Activated CD4-positive, alpha-beta T cell treated with anti-CD3 and anti-CD28 coated beads, Interleukin-2, amount 10 ng/mL, durations not matched to agents 7 days and 5 days (primary cell): ENCODE measurements at regions not wholly inside any gene's neighbourhood (a gene's known extent, or its start where the extent isn't known, plus 50 kb on each side); places are given as distances from the start of the nearest gene placed in this dataset.
"Not testable (repeated sequence)": the region's sequence is repeated elsewhere in the genome, so short reads cannot be mapped to it uniquely, and the experiment has no call there.

Experiments used
- CTCF ChIA-PET: fragments of 350-600 bp; sonication (Branson Sonifier 250); formaldehyde crosslinking; loops from one replicate; lab custom pipeline; 2021; ENCODE audit warnings: antibody characterized with exemption; lab: Charles Lee
- POLR2A ChIA-PET: fragments of 350-600 bp; sonication (Branson Sonifier 250); formaldehyde crosslinking; loops from one replicate; lab custom pipeline; 2021; ENCODE audit warnings: antibody characterized with exemption; lab: Charles Lee
- DNase-seq: peaks from one replicate; pipeline ENCODE4 v3.0.0-alpha.2; 2020
- H3K27ac Mint-ChIP-seq: one replicate; pipeline ENCODE4 v1.8.0; 2021; ENCODE audit warnings: mild to moderate bottlenecking, moderate library complexity, mixed read lengths
- H3K27me3 Mint-ChIP-seq: one replicate; pipeline ENCODE4 v1.8.0; 2021; ENCODE audit warnings: mixed read lengths
- H3K36me3 Mint-ChIP-seq: one replicate; pipeline ENCODE4 v1.8.0; 2021; ENCODE audit warnings: low read depth, mixed read lengths
- H3K4me1 Mint-ChIP-seq: one replicate; pipeline ENCODE4 v1.8.0; 2021; ENCODE audit warnings: mixed read lengths
- H3K4me3 Mint-ChIP-seq: one replicate; pipeline ENCODE4 v1.8.0; 2021; ENCODE audit warnings: mild to moderate bottlenecking, moderate library complexity, mixed read lengths
- H3K9me3 Mint-ChIP-seq: one replicate; pipeline ENCODE4 v1.8.0; 2021; ENCODE audit warnings: mixed read lengths

DNA sequence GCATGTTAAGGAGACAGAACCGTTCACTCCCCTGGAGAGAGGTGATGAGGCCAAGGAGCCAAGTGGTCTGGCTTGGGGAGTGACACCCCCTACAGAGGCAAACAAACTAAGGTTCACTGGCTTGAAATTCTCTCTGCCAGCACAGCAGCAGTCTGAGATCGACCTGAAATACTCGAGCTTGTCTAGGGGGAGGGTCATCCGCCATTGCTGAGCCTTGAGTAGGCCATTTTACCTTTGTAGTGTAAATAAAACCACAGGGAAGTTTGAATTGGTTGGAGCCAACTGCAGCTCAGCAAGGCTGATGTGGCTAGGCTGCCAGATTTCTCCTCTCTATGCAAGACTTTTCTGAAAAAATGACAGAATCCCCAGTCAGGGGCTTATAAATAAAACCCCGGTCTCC lies 52.9 kb downstream of the CDY2B start:
- H3K4me3 Mint-ChIP-seq, CTCF ChIA-PET, POLR2A ChIA-PET, H3K36me3 Mint-ChIP-seq, H3K27me3 Mint-ChIP-seq, DNase-seq, H3K9me3 Mint-ChIP-seq, H3K27ac Mint-ChIP-seq, H3K4me1 Mint-ChIP-seq: not testable (repeated sequence)

DNA sequence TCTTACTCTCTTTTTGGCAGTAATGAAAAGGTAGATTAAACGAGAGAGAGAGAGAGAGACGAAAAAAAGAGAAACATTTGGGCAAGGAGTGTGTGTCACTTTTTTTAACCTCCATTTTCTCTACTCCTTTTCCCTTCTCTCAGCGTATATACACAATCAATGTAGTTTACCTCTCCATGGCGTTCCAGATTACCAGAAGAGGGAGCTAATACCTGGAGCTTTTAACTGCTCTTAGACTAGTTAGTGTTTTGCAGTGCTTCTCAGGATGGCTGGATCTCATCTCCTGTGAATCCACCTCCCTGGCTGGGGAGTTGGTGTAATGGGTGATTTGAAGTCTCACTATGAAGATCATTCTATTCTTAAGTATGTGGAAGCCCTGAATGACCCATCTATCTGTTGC lies 60.3 kb downstream of the CDY2B start:
- H3K9me3 Mint-ChIP-seq, POLR2A ChIA-PET, H3K4me3 Mint-ChIP-seq, CTCF ChIA-PET, H3K4me1 Mint-ChIP-seq, H3K36me3 Mint-ChIP-seq, DNase-seq, H3K27me3 Mint-ChIP-seq, H3K27ac Mint-ChIP-seq: not testable (repeated sequence)

DNA sequence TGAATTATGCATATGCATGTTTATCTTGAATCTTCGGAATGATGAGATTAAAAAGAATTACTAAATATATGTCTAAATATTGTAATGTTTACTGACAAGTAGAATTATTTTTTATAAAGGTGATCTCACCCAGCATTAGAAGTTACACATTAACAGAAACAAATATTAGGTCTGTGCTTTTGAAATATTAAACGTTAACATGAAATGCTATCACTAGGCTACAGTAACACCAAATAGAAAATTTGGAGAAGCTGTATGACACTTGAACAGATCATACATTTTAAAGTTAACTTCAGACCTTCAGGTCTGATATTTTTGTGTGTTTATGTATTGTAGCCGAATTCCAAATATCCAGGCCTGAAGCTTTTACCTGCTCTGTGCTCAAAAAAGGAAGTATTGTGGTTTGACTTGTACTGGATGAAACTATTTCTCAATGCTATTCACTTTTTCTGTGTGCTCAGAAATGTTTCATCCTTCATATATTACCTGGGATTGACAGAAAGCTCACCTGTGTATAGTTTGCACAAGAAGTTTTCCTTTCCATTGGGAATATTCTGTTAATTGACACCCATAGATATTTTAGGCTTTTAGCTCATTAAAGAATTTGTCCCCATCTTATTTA lies 60.9 kb downstream of the CDY2B start:
- POLR2A ChIA-PET, H3K36me3 Mint-ChIP-seq, H3K27ac Mint-ChIP-seq, DNase-seq, CTCF ChIA-PET, H3K4me3 Mint-ChIP-seq, H3K4me1 Mint-ChIP-seq, H3K27me3 Mint-ChIP-seq, H3K9me3 Mint-ChIP-seq: not testable (repeated sequence)

DNA sequence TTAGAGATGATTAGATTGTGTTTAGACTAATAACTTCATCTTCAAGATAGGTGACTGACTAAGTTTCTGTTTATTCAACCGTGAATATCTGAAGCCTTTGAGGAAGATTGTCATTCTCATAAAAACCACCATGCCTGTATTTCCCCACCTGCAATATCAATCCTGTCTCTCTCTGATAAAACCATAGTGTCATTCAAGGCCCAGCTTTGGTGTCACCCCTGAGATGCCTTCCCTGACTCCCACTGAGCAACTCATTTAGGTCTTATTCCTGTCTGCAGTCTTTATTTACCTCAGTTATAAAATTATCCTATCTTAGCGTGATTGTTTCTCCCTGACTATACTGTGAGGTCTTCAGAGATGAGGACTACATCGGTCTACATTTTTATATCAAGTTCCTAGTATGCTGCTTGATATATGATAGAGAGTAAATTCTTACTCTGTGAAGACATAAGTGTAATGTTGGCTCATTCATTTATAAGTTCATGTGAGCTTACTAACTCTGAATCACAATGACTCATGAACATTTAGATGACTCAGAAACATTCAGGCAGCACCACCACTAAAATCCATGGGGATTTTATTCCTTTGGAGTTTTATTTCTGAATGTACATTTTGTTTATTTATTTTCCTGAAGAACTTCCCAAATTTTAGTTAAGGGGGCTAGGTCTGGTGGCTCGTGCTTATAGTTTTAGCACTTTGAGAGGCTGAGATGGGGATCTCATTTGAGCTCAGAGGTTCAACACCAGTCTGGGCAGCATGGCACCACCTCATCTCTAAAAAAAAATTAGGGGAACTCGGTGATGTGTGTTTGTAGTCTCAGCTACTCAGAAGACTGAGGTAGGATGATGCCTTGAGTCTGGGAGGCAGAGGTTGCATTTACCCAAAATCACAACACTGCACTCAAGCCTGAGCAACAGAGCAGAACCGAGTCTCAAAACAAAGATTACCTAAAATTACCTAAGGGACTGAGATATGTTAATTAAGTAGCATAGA lies 62.6 kb downstream of the CDY2B start:
- H3K9me3 Mint-ChIP-seq, H3K4me3 Mint-ChIP-seq, H3K36me3 Mint-ChIP-seq, H3K4me1 Mint-ChIP-seq, H3K27ac Mint-ChIP-seq, DNase-seq, H3K27me3 Mint-ChIP-seq, CTCF ChIA-PET, POLR2A ChIA-PET: not testable (repeated sequence)

DNA sequence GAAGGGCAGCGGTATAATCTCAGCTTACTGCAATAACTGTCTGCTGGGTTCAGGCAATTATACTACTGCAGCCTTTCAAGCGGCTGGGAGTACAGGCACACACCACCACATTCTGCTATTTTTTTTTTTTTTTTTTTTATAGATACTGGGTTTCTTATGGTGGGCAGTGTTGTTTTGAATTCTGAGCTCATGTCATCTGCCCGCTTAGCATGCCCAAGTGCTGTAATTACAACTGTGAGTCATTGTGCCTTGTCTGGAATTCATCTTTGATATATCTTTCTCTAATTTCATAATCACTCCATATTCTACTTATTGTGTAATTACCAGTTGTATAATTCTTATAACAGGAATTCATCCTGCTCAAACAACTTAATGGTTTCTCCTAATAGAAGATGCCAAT lies 67.4 kb downstream of the CDY2B start:
- H3K9me3 Mint-ChIP-seq, DNase-seq, POLR2A ChIA-PET, H3K27ac Mint-ChIP-seq, H3K4me3 Mint-ChIP-seq, H3K4me1 Mint-ChIP-seq, CTCF ChIA-PET, H3K36me3 Mint-ChIP-seq, H3K27me3 Mint-ChIP-seq: not testable (repeated sequence)

DNA sequence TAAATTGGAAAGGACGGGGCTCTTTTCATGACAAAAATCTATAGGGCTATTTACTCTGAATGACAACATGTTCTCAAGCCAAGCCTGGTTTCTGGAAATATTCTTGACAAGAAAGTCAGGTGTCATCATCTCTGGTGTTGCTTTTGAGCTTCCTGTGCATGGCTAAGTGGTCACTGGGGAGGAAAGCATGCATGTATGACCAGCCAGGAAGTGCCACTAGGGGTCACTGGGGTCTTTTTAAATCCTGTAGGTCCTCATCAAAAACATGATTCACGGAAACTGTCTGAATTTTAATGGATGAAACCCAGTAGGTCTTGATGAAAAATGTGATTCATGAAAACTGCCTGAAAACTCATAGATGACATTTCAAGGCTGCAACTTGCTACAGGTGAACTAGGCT lies 80.1 kb downstream of the CDY2B start:
- POLR2A ChIA-PET, H3K4me1 Mint-ChIP-seq, H3K36me3 Mint-ChIP-seq, H3K27ac Mint-ChIP-seq, H3K27me3 Mint-ChIP-seq, DNase-seq, H3K9me3 Mint-ChIP-seq, H3K4me3 Mint-ChIP-seq, CTCF ChIA-PET: not testable (repeated sequence)

DNA sequence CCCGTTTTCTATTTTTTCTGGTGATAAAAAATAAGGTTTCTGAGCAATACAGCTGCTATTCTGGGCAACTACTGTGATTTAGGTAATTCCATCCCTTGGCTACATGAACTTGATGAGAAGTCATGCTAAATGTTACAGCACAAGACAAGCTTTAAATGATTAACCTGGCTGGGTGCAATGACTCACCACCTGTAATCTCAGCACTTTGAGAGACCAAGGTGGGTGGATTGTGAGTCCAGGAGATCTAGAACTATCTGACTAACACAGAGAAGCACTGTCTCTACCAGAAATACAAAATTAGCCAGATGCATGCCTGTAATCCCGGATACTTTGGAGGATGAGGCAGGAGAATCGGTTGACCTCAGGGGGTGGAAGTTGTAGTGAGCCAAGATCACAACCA lies 92.8 kb downstream of the CDY2B start:
- POLR2A ChIA-PET, H3K27me3 Mint-ChIP-seq, H3K4me1 Mint-ChIP-seq, CTCF ChIA-PET, H3K9me3 Mint-ChIP-seq, H3K36me3 Mint-ChIP-seq, H3K27ac Mint-ChIP-seq, DNase-seq, H3K4me3 Mint-ChIP-seq: not testable (repeated sequence)

DNA sequence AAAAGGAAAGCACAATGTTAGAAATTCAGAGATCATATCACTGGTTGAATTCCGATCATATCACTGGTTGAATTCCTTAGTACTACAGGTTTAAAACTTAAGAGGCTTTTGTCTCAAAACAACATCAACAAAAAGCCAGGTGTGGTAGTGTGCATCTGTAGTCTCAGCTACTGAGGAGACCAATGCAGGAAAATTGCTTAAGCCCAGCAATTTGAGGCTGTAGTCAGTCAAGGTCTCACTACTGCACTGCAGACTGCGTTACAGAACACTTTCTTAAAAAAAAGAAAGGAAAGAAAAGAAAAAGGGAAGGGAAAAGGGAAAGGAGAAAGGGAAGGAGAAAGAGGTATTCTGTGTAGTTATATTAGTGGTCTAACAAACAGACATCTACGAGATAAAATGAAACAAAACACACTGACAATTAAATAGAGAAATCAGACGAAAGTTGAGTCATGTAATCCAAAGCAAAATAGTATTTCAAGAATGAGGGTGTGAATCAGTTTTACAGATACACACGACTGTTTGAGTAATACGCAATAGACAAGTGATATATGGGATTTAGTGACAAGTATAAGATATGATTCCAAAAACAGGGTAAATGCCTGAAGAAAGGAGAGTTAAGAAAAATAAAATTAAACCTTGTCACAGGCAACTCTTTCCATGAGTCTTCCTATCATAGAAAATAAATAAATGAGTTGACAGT lies 113.9 kb downstream of the CDY2B start:
- H3K4me1 Mint-ChIP-seq, H3K27ac Mint-ChIP-seq, H3K9me3 Mint-ChIP-seq, H3K27me3 Mint-ChIP-seq, DNase-seq, H3K36me3 Mint-ChIP-seq, POLR2A ChIA-PET, CTCF ChIA-PET, H3K4me3 Mint-ChIP-seq: not testable (repeated sequence)

DNA sequence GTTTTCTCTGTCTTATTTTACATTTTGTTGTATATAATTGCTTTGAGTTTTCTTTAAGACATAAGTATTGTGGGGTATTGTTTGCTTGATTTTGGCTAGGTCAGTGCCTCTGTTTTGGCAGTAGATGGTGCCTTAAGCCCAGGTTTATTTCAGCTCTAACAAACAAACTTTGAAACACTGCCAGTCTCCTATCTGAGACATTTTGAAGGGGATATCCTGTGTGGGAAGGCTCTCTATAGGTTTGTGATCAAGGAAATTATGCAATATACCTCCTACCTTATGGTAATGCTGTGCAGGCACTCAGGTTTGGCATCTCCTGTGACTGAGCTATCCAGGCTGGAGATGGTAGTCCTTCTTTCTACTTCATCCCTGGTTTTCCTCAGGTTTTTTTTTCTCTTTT lies 120.8 kb downstream of the CDY2B start:
- H3K27me3 Mint-ChIP-seq, POLR2A ChIA-PET, H3K36me3 Mint-ChIP-seq, H3K27ac Mint-ChIP-seq, DNase-seq, CTCF ChIA-PET, H3K9me3 Mint-ChIP-seq, H3K4me1 Mint-ChIP-seq, H3K4me3 Mint-ChIP-seq: not testable (repeated sequence)

DNA sequence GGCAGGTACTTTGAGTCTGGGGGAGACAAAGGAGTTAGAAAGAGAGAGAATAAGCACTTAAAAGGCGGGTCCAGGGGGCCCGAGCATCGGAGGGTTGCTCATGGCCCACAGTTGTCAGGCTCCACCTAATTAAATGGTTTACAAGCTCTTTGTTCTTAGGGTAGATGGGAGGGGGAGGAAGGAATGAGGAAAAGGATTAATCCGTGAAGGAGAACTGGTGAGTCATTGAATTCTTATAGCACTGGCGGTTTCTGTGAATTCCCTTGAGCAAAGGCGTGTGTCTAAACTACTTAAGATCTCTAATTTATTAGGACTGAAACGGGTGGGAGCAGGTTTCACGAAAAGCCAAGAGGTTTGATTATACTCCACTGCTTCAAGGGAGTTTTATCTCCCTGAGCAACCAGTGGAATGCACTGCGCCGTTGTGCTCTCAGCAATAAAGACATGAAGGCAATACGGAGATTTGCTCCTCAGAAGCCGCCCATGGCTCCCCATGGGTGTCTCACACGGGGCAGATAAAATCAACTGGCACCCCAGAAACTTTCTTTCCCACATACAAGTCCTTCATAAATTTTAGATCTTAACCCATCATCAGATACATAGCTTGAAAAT lies 127.0 kb downstream of the CDY2B start:
- H3K27me3 Mint-ChIP-seq, H3K9me3 Mint-ChIP-seq, DNase-seq, CTCF ChIA-PET, POLR2A ChIA-PET, H3K4me1 Mint-ChIP-seq, H3K4me3 Mint-ChIP-seq, H3K36me3 Mint-ChIP-seq, H3K27ac Mint-ChIP-seq: not testable (repeated sequence)

DNA sequence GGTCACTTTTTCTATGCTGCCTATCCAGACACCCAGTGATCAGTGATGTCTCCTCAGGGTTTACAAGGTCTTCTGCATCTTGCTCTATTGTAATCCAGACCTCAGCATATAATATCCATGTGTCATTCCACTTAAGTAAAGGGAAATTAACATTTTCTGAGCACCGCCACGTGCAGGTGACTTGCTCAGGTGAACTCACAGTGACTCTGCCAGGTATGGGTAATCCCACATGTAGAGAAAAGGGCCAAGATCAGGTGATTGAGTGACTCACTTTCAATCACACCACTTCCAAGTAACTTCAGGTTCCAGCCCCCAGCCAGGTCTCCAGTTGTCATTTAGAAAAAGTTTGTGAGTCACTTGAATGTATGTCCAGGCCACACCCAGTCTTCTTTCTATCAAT lies 140.2 kb downstream of the CDY2B start:
- H3K27me3 Mint-ChIP-seq, H3K9me3 Mint-ChIP-seq, POLR2A ChIA-PET, CTCF ChIA-PET, H3K27ac Mint-ChIP-seq, DNase-seq, H3K4me1 Mint-ChIP-seq, H3K36me3 Mint-ChIP-seq, H3K4me3 Mint-ChIP-seq: not testable (repeated sequence)

DNA sequence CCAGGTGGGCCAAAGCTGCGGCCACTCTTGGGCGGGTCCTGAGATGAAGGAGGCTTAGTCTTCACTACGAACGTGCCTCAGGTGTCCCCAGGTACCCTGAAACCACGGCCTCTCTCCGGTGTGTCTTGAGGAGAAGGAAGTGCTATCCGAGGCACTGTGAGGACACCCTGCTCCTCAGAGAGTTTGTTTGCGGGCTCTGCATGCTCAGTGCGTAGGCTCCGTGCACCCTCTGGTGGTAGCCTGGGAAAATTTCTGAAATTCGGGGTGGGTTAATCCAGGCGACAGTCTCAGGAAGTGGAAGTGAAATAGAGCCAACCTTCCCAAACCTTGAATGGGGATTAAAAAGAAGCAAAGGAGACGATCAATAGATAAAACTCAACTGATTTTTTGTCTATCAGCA lies 150.5 kb downstream of the CDY2B start:
- H3K27ac Mint-ChIP-seq, H3K9me3 Mint-ChIP-seq, H3K36me3 Mint-ChIP-seq, H3K4me3 Mint-ChIP-seq, H3K4me1 Mint-ChIP-seq, CTCF ChIA-PET, H3K27me3 Mint-ChIP-seq, DNase-seq, POLR2A ChIA-PET: not testable (repeated sequence)
